GM20000 (cell line): ENCODE measurements at regions not wholly inside any gene's neighbourhood (a gene's known extent, or its start where the extent isn't known, plus 50 kb on each side); places are given as distances from the start of the nearest gene placed in this dataset.

Experiments used
- DNase-seq: peaks from one replicate; pipeline ENCODE4 v3.0.0; 2012; ENCODE audit warnings: low spot score
- TF ChIP-seq, protein P1 (sequence below): IDR thresholded peaks from 2 replicates; pipeline ENCODE4 v1.5.1; 2012; ENCODE audit warnings: mild to moderate bottlenecking, control low read depth; ENCODE audit errors: extremely low read depth, missing control alignments

DNA sequence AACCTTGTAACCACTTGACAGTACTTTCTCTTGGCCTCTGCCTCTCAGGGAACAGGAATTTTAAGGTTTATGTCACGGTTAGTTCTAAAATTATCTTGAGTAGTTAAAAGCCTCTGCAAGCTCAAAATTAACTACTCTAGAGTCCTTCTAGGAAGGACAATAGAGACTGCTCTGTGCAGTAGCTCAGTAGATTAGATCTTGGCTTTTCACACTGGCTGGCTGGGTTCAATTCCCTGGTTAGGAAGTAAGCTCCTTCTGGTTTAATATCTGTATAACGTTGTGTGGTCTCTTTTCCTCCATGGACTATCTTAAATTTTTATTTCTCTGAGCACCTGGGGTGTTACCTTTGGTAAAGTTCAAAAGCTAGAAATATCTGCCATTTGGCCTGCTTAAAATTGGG, 109.2 kb downstream of the AASDHPPT start:
- no peak for DNase-seq
- TF ChIP-seq, protein P1, sequence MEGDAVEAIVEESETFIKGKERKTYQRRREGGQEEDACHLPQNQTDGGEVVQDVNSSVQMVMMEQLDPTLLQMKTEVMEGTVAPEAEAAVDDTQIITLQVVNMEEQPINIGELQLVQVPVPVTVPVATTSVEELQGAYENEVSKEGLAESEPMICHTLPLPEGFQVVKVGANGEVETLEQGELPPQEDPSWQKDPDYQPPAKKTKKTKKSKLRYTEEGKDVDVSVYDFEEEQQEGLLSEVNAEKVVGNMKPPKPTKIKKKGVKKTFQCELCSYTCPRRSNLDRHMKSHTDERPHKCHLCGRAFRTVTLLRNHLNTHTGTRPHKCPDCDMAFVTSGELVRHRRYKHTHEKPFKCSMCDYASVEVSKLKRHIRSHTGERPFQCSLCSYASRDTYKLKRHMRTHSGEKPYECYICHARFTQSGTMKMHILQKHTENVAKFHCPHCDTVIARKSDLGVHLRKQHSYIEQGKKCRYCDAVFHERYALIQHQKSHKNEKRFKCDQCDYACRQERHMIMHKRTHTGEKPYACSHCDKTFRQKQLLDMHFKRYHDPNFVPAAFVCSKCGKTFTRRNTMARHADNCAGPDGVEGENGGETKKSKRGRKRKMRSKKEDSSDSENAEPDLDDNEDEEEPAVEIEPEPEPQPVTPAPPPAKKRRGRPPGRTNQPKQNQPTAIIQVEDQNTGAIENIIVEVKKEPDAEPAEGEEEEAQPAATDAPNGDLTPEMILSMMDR = no peak

DNA sequence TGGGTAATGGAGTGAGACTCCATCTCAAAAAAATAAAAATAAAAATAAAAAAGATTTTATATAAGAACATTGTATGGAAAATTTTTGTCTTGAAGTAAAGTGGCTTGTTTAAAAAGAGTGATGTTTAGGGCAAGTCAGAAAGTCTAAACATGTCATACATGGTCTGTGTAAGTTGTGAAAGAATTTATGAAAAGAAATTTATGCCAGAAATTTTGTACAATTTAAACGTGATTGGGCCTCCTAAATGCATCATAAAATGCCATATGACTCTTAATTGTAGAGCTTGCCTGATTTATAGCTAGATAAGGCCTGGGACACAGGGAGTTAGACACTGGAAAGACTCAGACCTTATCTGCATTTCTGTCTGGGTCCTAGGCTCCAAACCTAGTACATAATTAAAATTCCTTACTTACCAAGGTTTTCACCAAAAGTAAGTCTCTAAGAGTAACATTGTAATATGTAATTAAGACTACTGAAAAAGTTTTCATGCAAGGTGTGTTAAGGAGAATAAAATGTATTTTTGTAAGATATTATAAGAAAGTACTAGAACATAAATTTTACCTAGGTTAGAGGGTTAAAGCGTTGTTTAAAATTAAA, 110.5 kb downstream of the AASDHPPT start:
- TF ChIP-seq, protein P1 = no peak
- DNase-seq = no peak

DNA sequence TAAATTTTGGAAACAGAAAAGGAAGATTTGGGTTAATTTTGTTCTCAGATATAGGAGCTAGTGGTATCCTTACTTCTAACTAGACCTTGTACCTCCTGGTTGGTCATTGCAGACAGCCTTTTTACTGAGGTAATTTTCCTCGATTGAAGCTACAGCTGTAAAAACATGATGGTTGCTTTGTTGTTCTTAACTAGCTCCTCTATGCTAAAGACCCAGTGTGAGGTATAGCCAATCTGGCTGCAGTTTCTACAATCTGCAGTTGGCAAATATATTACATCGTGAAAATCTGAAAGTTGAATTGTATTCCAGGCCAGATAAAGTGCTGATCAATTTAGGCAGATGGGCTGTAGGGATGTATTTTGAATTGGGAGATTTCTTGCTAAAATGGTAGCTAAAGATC, 116.5 kb downstream of the AASDHPPT start:
- DNase-seq = no peak
- TF ChIP-seq, protein P1 = no peak

- TF ChIP-seq, protein P1 = no peak
- DNase-seq = no peak
Measured at GRCh38 chr11:106197438-106197837, 120.0 kb downstream of the AASDHPPT start.

DNA sequence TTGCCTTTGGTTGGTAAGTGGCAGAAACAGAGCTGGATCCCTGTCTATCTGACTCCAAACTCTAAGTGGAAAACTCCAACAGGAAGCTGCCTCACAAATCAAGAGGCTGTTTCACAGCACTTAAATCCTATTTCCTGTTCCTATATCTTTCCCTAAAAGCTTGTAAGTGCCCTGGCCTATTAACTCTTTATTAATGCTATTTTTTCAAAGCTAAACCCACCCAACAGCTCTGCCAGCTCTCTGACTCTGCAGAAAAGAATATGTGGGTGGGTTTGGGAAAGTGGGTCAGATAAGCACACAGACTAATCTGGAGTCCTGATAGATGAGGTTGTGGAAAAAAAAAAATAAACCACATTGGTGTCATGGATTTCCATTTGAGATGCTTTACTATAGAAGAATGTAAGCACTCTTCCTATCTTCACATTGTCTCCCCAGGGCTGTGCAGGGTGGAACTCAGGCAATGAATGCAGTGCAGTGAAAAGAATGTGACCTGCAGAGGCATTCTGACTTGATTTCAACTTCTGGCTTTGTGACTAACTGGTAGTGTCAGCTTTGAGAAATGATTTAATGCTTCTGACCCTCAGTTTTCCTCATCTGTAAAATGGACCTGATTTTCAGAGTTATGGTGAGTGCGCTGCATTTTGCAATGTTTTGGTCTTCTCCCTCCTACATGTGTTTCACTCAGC, 125.6 kb downstream of the AASDHPPT start:
- DNase-seq = no peak
- TF ChIP-seq, protein P1 = no peak

DNA sequence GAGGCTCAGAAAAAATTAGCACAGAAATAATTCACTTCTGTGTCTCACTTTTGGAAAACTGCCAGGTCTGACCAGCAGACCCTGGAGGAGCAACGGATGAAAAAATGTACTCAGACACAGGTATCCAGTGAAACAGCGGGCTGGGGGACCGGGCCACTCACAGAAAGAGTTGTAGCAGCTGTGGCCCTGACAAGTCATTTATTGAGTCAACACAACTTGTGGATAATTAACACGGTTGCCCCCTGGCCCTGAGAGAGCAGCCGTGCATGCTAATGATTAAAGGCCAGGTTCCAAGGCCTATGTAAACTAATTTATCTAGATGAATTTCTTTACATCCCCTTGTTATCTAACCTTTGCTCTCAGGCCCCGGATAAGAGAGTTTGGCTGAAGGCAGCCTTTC, 131.3 kb downstream of the AASDHPPT start:
- no peak for DNase-seq
- TF ChIP-seq, protein P1 = no peak

- no peak for DNase-seq
- TF ChIP-seq, protein P1 = no peak
Measured at GRCh38 chr11:106212081-106212480, 134.6 kb downstream of the AASDHPPT start.
